Left renal pelvis (tissue), 4 donors: ENCODE measurements at regions not wholly inside any gene's neighbourhood (a gene's known extent, or its start where the extent isn't known, plus 50 kb on each side); places are given as distances from the start of the nearest gene placed in this dataset.
"Not testable (repeated sequence)": the region's sequence is repeated elsewhere in the genome, so short reads cannot be mapped to it uniquely, and the experiment has no call there.

ENCODE experiments used
- DNase-seq, 4 donors: peaks; one replicate each; pipeline ENCODE4 v3.0.0-alpha.2; 2013; ENCODE audit warnings: low read depth in 4 of 4, low spot score in 3 of 4

DNA sequence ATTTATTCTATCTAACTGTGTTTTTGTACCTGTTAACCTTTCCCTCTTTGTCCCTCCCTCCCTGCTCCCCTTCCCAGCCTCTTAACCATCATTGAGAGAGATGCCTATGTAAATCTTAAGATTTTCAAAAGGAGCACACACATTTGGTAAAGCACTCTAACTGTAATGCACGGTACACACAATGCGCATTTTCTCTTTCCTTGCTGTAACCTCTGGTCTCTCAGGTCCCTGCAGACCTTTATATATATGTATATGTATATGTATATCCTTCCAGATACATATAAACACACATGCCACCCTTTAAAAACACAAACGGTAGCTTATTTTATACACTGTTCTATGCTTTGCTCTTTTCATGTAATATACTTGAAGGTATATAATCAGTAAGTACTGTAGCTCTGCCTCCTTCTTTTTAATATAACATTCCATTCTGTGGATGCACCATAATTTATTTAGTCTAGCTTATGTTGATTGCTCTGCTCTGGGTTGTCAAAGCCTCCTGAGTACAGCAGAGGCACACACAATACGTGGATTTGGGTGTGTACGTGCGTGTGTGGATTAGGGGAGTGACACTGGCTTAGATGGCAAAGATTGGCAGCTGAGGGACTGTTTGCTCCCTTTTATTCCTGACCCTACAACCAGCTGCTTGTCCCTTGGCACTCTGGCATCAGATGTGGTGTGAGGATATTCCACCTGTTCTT is 118.4 kb upstream of the PTPN20 start:
- DNase-seq: not testable (repeated sequence)

DNA sequence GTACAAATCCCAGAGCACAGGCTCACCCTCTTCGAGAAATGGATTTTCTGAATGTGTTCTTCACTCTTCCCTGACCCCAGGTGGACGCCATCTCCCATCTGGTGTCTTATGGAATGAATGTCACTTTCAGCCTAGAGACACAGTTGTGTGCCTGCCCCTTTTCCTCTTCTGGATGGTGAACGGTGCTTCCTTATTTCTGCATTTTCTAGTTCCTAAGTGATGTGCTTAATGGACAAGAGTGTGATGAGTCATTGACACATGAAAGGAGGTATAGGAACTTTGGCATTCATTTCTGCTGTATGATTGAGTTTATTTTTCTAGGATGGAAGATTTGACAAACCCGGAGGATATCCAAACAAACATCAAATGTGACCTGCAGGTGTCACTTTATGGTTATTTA is 114.9 kb upstream of the PTPN20 start:
- DNase-seq: not testable (repeated sequence)

DNA sequence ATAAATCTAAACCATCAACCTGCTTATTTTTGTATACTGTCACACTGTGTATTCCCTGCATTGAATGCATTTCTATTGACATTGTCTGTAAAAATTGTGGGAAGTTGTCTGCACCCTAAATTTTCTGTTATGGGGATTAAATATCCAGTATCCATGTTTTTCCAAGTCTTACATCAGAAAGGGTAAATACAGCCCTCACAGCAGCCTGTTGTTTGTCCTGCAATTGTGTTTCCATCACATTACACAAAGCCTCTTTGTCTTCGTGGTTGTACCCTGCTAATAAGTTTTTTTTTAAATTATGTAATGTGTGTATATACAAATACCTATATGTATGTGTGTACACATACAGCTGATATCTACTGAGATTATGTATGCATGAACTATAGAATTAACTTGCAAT is 109.2 kb upstream of the PTPN20 start:
- DNase-seq: not testable (repeated sequence)

DNA sequence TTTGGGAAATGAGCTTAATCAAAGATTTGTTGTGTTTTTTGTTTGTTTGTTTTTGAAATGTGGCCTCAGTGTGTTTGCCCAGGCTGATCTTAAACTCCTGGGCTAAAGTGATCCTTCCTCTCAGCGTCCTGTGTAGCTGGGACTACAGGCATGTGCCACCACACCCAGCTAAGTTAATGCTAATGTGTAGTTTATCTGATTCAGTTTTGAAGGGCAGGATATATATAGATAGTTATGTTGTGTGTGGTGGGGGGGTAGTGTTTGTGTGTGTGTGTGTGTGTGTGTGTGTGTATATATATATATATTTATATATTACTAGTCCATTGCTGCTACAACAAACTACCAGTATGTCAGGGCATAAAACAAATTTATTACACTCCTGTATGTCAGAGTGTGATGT is 108.1 kb upstream of the PTPN20 start:
- DNase-seq: not testable (repeated sequence)

DNA sequence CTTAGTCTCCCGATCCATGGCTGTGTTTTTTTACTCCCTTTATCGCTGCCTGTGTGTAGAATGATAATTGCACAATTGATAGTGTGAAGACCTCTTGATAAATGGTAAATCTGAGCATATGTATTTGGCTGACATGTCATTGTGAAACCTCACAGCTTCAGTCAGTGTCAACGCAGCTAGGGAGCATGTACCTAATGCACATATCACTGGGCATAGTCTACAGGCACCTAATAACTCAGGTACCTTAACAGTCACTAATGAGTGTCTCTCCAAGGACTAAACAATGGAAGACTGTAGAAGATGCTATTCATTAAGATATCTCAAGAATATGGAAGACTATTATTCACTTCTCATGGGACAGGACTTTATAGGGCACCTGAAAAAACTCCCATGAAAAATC is 101.0 kb upstream of the PTPN20 start:
- not testable (repeated sequence) for DNase-seq

DNA sequence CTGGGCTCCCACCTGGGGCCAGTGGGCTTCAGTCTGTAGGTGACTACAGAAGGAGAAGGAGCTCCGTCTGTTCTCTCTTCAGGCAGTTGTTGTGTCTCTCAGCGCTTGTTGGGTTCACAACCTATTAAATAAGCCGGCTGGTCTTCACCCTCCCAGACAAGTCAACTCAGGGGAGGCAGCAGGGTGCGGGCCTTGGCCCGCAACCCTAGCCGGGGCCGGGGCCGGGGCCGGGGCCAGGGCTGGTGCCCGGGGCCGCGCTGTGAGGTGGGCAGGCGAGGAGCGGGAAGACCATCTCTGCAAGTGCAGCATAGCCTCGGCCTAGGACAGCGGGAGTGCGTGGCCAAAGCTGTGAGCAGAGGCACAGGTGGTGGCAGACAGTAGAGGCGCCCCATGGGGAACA is 95.1 kb upstream of the PTPN20 start:
- DNase-seq: not testable (repeated sequence)

DNA sequence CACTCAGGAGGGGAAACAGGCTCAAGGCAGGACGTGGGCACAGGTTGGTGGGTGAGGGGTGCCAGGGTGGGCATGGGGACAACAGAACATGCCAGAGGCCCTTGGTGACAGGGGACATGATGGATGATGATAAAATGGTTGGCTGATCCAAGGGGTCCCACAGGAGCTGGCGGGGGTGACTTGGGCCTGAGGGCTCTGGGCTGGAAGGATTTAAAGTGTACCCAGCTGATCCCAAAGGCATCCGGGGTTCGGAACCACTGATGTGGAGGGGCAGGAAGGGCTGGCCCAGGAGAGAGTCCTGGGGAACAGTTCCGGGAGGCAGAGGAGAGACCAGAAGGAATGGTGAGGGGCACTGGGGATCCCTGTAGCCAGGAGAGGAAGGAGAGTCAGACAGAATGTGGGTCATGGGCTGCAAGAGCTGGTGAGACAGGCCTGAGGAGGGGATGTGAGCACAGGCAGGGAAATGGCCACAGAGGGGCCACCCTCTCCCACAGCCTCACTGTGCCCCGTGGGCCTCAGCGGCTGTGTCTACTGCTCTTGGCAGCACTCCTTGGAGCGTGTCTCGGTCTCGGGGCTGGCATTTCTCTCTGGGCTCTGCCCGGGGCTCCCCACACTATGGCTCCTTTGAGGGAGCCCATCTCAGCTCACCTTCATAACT is 70.7 kb upstream of the PTPN20 start:
- DNase-seq: not testable (repeated sequence)

DNA sequence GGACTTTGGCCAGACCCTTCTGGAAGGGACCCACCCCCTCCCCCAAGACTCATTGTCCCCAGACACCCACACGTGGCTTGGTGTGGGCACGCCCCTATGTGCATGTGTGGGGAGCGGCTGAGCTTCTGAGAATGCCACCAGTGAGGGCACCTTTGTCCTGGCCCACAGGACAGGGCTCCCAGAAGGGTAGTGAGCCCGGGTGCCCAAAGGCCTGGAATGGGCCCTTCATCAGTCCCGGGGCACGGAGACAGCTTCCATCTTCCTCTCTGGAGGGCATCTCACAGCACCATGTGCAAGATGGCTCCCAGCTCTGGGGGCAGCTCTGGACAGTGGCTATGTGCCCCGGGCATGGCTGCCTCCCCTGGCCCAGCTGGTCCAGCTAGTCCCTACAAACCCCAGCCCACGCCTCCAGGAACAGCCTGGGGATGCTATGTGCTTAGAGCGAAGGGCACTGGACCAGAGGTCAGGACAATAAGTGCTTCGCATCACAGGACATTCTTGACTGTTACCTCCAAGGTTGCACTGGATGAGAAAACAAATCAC is 70.1 kb upstream of the PTPN20 start:
- not testable (repeated sequence) for DNase-seq

DNA sequence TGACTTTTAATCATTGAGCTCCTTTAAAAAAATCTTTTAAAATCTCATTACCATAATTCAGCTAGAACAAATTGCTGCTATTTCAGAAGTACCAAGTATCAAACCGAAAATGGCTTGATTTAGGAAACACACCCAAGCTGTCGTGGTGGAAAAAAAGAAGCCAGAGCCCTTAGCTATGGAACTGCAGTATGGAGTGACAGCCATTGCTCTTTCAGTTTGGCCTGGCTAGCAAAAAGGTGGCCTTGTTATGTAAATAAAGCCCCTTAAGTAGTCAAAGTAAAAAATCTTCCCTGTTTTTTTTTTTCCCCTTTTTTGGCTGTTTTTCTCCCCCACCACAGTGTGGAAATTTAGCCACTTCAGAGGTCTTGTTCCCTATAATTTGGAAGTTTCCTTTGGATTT is 66.0 kb upstream of the PTPN20 start:
- DNase-seq: not testable (repeated sequence)

DNA sequence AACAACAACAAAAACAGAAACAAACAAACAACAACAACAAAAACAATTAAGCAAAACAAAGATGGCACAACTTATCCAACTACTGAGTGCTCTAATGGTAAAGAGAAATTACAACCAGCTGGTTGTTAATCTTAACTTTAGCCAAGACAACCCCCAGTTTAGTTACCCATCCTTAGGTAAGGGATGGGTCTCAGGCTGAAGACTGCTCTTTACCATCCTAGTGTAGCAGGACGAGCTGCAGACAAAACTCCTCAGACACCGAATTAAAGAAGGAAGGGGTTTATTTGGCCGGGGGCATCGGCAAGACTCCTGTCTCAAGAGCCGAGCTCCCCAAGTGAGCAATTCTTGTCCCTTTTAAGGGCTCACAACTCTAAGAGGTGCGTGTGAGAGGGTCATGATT is 65.6 kb upstream of the PTPN20 start:
- DNase-seq: not testable (repeated sequence)

DNA sequence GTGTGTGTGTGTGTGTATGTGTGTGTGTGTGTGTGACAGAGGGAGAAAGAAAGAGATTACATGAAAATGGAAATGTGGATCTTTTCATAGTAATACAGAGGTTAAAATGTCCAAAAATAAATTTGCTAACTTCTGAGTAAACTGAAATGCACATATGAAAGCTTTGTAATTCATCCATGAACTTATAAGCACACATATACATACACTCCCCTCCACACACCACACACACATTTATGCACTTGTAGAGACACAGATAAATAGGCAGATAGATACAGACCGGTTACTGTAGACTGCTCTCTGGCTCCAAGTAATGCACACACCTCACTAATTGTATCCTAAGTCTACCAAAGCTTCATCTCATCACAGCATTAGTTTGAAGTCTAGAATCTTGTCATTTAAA is 50.5 kb upstream of the PTPN20 start:
- not testable (repeated sequence) for DNase-seq
